OCI-LY7 (cell line): ENCODE measurements at regions not wholly inside any gene's neighbourhood (a gene's known extent, or its start where the extent isn't known, plus 50 kb on each side); places are given as distances from the start of the nearest gene placed in this dataset.

Source experiments
- BruUV-seq: library from RNA; stranded (reverse); fragments of 400-500 nt; replicated peaks from 2 replicates; lab custom pipeline; 2021; lab: Mats Ljungman, UMichigan
- CTCF ChIA-PET: fragments of 300-600 bp; sonication (Branson Sonifier 250); formaldehyde crosslinking; loops from one replicate; lab custom pipeline; 2022; ENCODE audit warnings: antibody characterized with exemption; ENCODE audit not compliant: unreplicated experiment; lab: Charles Lee
- POLR2A ChIA-PET: fragments of 300-600 bp; sonication (Branson Sonifier 250); formaldehyde crosslinking; loops from one replicate; lab custom pipeline; 2022; ENCODE audit warnings: antibody characterized with exemption; lab: Charles Lee
- DNase-seq: peaks from one replicate; pipeline ENCODE4 v3.0.0-alpha.2; 2015; ENCODE audit warnings: low spot score
- H2AFZ ChIP-seq: fragments of 200-600 bp; sonication (generic), shearing (Covaris generic); 2 replicates; pipeline ENCODE4 v1.6.1; 2014; ENCODE audit warnings: mild to moderate bottlenecking, antibody characterized with exemption, low read length, moderate library complexity
- H3K27ac ChIP-seq: fragments of 200-600 bp; sonication (generic); 2 replicates; pipeline ENCODE4 v1.5.1; 2014; ENCODE audit warnings: mixed run types, low read depth, mild to moderate bottlenecking, moderate library complexity, low read length, inconsistent platforms; ENCODE audit not compliant: poor library complexity, severe bottlenecking
- H3K36me3 ChIP-seq: fragments of 200-600 bp; sonication (generic); 2 replicates; pipeline ENCODE4 v1.6.1; 2014; ENCODE audit warnings: mild to moderate bottlenecking, antibody characterized with exemption, low read length, moderate library complexity, mixed read lengths; ENCODE audit not compliant: insufficient read depth
- H3K4me1 ChIP-seq: fragments of 200-600 bp; sonication (generic); 2 replicates; pipeline ENCODE4 v1.5.1; 2014; ENCODE audit warnings: mild to moderate bottlenecking, low read length; ENCODE audit not compliant: insufficient read depth, poor library complexity, severe bottlenecking
- H3K4me2 ChIP-seq: fragments of 200-600 bp; sonication (generic); 2 replicates; pipeline ENCODE4 v1.6.1; 2014; ENCODE audit warnings: mild to moderate bottlenecking, low read length
- H3K4me3 ChIP-seq: fragments of 200-600 bp; sonication (generic); 2 replicates; pipeline ENCODE4 v1.5.1; 2014; ENCODE audit warnings: mild to moderate bottlenecking, low read depth, low read length; ENCODE audit not compliant: poor library complexity, severe bottlenecking
- H3K79me2 ChIP-seq: fragments of 200-600 bp; sonication (generic); 2 replicates; pipeline ENCODE4 v1.6.1; 2016; ENCODE audit warnings: low read depth, mild to moderate bottlenecking, low read length, moderate library complexity, mixed read lengths; ENCODE audit not compliant: insufficient read depth
- H3K9me2 ChIP-seq: fragments of 200-600 bp; sonication (generic); 2 replicates; pipeline ENCODE4 v1.6.1; 2016; ENCODE audit warnings: mild to moderate bottlenecking, low read length, mixed read lengths; ENCODE audit not compliant: insufficient read depth
- H3K9me3 ChIP-seq: fragments of 200-600 bp; sonication (generic); 2 replicates; pipeline ENCODE4 v1.6.1; 2014; ENCODE audit warnings: mild to moderate bottlenecking, mixed run types, low read length, mixed read lengths
- H4K20me1 ChIP-seq: fragments of 200-600 bp; sonication (generic); 2 replicates; pipeline ENCODE4 v1.6.1; 2014; ENCODE audit warnings: mild to moderate bottlenecking, antibody characterized with exemption, low read length, moderate library complexity, mixed read lengths; ENCODE audit not compliant: insufficient read depth
- CTCF ChIP-seq: fragments of 200-600 bp; sonication (generic); conservative IDR thresholded peaks from 2 replicates; pipeline ENCODE4 v1.5.1; 2014; ENCODE audit warnings: mild to moderate bottlenecking, antibody characterized with exemption, low read length, moderate library complexity, mixed read lengths
- EZH2phosphoT487 ChIP-seq: fragments of 200-600 bp; sonication (generic); IDR thresholded peaks from 2 replicates; pipeline ENCODE4 v1.6.1; 2018; ENCODE audit warnings: low read depth, borderline replicate concordance, mild to moderate bottlenecking, mixed run types, antibody characterized with exemption, low read length, moderate library complexity, mixed read lengths
- intact Hi-C: fragments of 100-400 bp; cut with micrococcal nuclease; formaldehyde crosslinking; loops from one replicate; pipeline ENCODE4 v1.10.0; 2022; ENCODE audit not compliant: unreplicated experiment

GRCh38 chr20:12337601-12338000 lies 419.9 kb downstream of the BTBD3 start:
- Histone ChIP-seq H3K4me1 (no peaks in the 10 kb centered on the region), H3K4me3 (no peak overlapping the region), H3K27ac (no peak overlapping the region), H3K36me3 (no peaks in the 10 kb centered on the region), H3K9me2 (no peaks in the 10 kb centered on the region), H2AFZ (no peak overlapping the region), H4K20me1 (no peaks in the 10 kb centered on the region), H3K79me2 (no peaks in the 10 kb centered on the region), H3K9me3 (no peaks in the 10 kb centered on the region), H3K4me2 (no peak overlapping the region)
- DNase-seq, result no peak
- intact Hi-C loops, result no loop called here
- ChIA-PET CTCF (no interaction called here), POLR2A (no interaction called here)
- no TSS peak for BruUV-seq
- TF ChIP-seq CTCF (no peak), EZH2phosphoT487 (no peak)

GRCh38 chr20:12345978-12346377 lies 428.3 kb downstream of the BTBD3 start:
- Histone ChIP-seq H3K4me1 (no peaks in the 10 kb centered on the region), H3K79me2 (no peaks in the 10 kb centered on the region), H3K27ac (no peak overlapping the region), H3K4me2 (no peak overlapping the region), H3K9me3 (no peaks in the 10 kb centered on the region), H3K9me2 (no peaks in the 10 kb centered on the region), H2AFZ (no peak overlapping the region), H3K36me3 (no peaks in the 10 kb centered on the region), H3K4me3 (no peak overlapping the region), H4K20me1 (no peaks in the 10 kb centered on the region)
- intact Hi-C loops, result no loop called here
- ChIA-PET POLR2A (no interaction called here), CTCF (no interaction called here)
- BruUV-seq, result no TSS peak
- no peak for TF ChIP-seq EZH2phosphoT487
- TF ChIP-seq CTCF, result no peak
- DNase-seq, result no peak

- ChIA-PET POLR2A (interaction anchor here (0.7 kb wide), 2 partner anchors 119 to 266 kb away, joined by 3 to 4 read pairs; no protein-coding TSS in a partner anchor), CTCF (no interaction called here)
- H3K79me2 ChIP-seq, result no peaks in the 10 kb centered on the region
- intact Hi-C loops, result no loop called here
- H3K9me3 ChIP-seq, result no peaks in the 10 kb centered on the region
- no peak overlapping the region for H2AFZ ChIP-seq
- H4K20me1 ChIP-seq, result no peaks in the 10 kb centered on the region
- DNase-seq, result no peak
- no peaks in the 10 kb centered on the region for H3K36me3 ChIP-seq
- H3K4me2 ChIP-seq, result no peak overlapping the region
- no peaks in the 10 kb centered on the region for H3K9me2 ChIP-seq
- no peaks in the 10 kb centered on the region for H3K4me1 ChIP-seq
- no peak for TF ChIP-seq CTCF
- TF ChIP-seq EZH2phosphoT487, result no peak
- no peak overlapping the region for H3K27ac ChIP-seq
- no peak overlapping the region for H3K4me3 ChIP-seq
- BruUV-seq, result no TSS peak
Observed at GRCh38 chr20:12353842-12354241, 436.1 kb downstream of the BTBD3 start.
